PC-9 (cell line): ENCODE measurements at regions not wholly inside any gene's neighbourhood (a gene's known extent, or its start where the extent isn't known, plus 50 kb on each side); places are given as distances from the start of the nearest gene placed in this dataset.

Source experiments
- CTCF ChIP-seq: fragments of 200-600 bp; sonication (generic); conservative IDR thresholded peaks from 2 replicates; pipeline ENCODE4 v1.6.1; 2017; ENCODE audit warnings: mixed run types, antibody characterized with exemption, mild to moderate bottlenecking, moderate library complexity
- EZH2 ChIP-seq: fragments of 200-600 bp; sonication (generic); IDR thresholded peaks from 2 replicates; pipeline ENCODE4 v1.8.0; 2017; ENCODE audit warnings: antibody characterized with exemption, low read depth

DNA sequence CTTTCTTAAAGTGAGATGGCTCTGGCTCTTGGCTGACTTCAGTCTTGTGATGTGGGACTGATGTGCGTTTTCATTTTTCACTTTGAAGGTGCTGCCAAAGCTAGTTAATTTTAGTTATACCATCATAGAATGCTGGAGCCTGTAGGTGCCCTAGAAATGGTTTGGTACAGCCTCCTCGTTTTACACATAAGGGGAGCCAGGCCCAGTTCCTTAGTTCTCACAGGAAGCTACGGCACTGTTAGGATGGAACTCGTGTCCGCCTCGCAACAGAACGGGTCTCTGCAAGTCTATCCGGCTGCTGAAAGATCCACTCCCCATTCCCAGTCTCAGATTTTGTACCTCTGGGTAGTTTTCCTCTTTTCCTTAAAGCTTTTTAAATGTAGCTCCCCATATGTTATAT, 173.2 kb upstream of the PRPS1L1 start:
- TF ChIP-seq CTCF (no peak), EZH2 (no peak)
